Hematopoietic multipotent progenitor cell treated with erythropoietin and hydrocortisone succinate and interleukin-3 and kit ligand, for 4 days (in vitro differentiated cells): ENCODE measurements at regions not wholly inside any gene's neighbourhood (a gene's known extent, or its start where the extent isn't known, plus 50 kb on each side); places are given as distances from the start of the nearest gene placed in this dataset.
A peak's percentile ranks its signal among the peaks of the same experiment; 100 is the strongest.
"Not testable (repeated sequence)": the region's sequence is repeated elsewhere in the genome, so short reads cannot be mapped to it uniquely, and the experiment has no call there.

Experiments used
- DNase-seq: peaks from one replicate; pipeline ENCODE4 v3.0.0-alpha.2; 2015

- not testable (repeated sequence) for DNase-seq
These were observed 276.5 kb downstream of the CD109 start for GRCh38 chr6:73972518-73972917.

- DNase-seq = peak; percentile 72
These were observed 274.3 kb downstream of the CD109 start for GRCh38 chr6:73969971-73970970.

GRCh38 chr6:73968221-73968757 is 272.3 kb downstream of the CD109 start:
- DNase-seq = no peak

- no peak for DNase-seq
These were observed 269.6 kb downstream of the CD109 start for GRCh38 chr6:73965539-73966029.

GRCh38 chr6:73964241-73964854 is 268.3 kb downstream of the CD109 start:
- DNase-seq = no peak

DNA sequence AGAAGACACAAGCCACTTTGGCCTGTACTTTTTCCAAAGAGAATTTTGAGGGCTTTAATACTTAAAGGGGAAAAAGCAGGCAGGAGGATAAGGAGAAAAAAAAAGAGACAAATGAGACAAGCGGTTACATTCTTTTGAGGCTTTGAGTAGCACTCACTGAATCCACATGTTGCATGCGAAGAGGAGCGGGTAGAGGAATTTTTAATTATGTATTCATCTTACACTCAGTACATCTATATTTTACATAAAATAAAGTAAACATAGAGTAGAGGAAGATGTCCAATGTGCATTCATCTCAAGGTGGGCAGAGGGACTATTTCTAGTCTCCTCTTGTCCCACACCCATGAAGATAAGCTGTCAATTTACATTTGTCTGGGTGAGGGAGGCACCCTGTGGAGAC is 266.9 kb downstream of the CD109 start:
- no peak for DNase-seq

- DNase-seq = no peak
These were observed 260.3 kb downstream of the CD109 start for GRCh38 chr6:73956305-73956704.

DNA sequence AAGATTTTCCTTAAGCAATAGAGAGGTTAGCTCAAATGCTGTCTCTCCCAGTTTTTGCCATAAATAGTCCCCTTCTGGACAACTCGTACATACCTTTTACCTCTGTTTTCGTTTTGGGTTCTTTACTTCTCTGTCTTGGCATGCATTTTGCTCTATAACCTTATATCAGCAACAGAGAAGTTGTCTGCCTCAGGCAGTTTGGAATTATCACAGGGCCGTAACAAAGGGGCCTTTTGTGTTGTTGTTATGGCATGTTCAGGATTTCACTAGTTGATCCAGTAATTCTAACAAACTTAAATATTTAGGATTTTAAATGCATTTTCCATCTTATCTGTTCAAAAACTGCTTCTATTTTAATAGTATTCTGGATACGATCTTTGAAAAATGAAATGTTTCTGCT is 259.8 kb downstream of the CD109 start:
- no peak for DNase-seq

DNA sequence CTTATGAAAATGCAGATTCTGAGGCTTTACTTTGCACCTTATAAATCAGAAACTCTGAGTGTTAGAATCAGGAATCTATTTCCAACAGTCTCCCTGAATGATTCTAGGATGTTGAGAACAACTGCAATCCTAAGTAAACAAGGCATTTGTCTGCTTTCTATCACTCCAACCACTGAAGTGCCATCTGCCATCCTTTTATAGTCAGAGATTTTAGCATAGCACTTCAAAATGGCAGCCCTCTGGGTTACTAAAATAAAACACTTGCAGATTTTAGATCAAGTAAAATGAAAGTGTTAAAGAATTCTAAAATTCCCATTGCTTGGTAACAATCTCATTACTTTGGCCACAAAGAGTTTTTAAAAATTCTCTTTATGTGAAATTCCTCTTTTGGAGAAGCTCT is 258.9 kb downstream of the CD109 start:
- no peak for DNase-seq

DNA sequence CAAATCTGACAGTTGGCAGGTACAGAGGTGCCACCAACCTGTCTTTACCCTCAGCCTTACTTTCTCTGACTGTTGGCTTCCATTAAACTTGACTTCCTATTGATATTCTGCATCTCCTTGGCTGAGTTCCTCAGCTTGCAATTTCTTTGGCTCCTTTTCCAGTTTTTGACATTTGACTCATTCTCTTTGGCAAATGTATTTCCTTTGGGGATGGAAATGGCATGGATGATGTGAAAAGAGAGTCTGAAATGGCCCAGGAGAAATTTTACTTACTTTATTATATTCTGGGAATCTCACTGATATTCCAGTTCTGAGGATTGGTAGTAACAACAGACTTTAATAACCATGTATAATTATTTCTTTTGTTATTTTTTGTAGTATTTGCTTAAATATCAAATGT is 255.2 kb downstream of the CD109 start:
- no peak for DNase-seq

DNA sequence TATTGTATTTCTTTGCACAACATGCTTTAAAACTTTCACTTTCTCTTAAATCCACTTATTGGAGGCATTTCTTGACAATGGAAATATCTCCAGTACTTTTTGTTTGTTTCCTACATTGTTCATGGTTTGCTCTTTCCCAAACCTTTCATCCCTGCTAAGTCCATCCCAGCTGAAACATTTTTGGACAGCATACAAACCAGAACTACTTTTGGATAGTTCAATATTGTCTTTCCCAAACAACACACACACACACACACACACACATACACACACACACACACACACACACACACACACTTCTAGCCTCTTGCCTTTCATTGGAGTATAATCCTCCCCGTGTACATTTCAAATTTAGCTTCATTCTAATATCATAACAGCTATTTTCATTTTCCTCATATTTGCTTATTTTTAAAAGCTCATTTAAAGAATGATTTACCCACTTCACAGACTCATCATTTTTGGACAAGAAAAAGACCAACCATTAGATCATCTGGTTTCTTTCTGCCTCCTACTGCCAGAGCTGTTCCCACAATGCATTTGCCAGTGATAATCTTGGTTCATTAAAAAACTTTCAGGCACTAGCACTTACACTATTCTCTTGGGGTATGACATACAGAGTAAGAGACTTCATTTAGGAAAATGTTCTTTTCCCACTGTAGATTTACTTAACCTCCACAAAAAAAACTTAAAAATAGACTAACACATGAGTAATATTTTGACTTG is 248.1 kb downstream of the CD109 start:
- DNase-seq = no peak

GRCh38 chr6:73943411-73943810 is 247.4 kb downstream of the CD109 start:
- DNase-seq = no peak

DNA sequence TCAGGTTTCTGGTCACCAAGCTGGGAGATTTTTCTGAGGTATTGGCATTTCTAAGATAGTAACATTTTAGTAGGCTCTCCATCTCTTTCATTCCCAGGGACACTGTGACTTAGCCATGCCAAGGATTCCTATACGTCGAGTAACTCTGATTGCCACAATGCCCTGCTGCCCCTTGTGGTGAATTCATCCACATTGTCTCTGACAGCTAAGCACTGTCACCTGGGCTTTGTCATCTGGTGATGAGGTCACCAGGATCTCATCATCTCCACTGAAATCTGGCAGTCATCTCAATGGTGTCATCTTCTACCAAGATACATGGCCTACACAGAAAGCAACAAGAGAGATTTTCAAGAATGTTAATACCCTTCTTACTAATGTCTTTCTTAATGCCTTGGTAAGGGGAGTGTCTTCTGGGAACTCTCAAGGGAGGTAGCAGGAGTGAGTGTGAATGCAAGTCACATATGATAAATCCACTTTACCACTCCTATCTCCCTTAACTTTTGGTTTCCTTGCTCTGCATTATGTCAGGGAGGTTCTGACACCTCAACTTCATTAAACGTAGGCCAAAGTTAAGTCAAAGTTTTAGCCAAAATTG is 246.7 kb downstream of the CD109 start:
- peak; percentile 1 for DNase-seq

GRCh38 chr6:73941892-73942291 is 245.9 kb downstream of the CD109 start:
- no peak for DNase-seq

- no peak for DNase-seq
These were observed 241.8 kb downstream of the CD109 start for GRCh38 chr6:73937805-73938204.

- DNase-seq = no peak
These were observed 236.9 kb downstream of the CD109 start for GRCh38 chr6:73932866-73933265.

- DNase-seq = no peak
These were observed 233.4 kb downstream of the CD109 start for GRCh38 chr6:73929405-73929804.

DNA sequence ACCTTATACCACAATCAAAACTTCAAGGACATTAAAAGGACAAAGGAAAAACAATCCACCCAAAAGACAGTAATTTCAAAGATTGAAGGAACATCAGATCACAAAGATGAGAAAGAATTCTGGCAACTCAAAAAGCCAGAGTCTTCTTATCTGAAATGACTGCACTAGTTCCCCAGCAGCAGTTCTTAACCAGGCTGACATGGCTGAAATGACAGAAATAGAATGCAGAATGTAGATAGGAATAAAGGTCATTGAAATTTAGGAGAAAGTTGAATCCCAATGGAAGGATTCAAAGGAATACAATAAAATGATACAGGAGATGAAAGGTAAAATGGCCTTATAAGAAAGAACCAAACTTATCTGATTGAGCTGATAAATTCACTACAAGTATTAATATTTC is 231.4 kb downstream of the CD109 start:
- DNase-seq = no peak

- not testable (repeated sequence) for DNase-seq
These were observed 229.7 kb downstream of the CD109 start for GRCh38 chr6:73925703-73926102.

GRCh38 chr6:73923905-73924485 is 228.0 kb downstream of the CD109 start:
- DNase-seq = no peak

DNA sequence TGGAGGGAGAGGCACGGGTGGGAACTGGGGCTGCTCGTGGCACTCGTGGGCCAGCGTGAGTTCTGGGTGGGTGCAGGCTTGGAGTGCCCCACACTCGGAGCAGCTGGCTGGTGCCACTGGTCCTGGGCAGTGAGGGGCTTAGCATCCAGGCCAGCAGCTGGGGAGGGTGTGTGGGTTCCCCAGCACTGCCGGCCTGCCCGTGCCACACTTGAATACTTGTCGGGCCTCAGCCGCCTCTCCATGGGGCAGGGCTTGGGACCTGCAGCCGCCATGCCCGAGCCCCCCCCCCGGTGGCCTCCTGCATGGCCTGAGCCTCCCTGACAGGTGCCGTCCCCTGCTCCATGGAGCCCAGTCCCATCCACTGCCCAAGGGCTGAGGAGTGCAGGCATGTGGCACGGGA is 207.2 kb downstream of the CD109 start:
- no peak for DNase-seq

GRCh38 chr6:73901986-73902385 is 206.0 kb downstream of the CD109 start:
- DNase-seq = no peak
